ENCODE measurements at regions not wholly inside any gene's neighbourhood (a gene's known extent, or its start where the extent isn't known, plus 50 kb on each side); places are given as distances from the start of the nearest gene placed in this dataset.

DNA sequence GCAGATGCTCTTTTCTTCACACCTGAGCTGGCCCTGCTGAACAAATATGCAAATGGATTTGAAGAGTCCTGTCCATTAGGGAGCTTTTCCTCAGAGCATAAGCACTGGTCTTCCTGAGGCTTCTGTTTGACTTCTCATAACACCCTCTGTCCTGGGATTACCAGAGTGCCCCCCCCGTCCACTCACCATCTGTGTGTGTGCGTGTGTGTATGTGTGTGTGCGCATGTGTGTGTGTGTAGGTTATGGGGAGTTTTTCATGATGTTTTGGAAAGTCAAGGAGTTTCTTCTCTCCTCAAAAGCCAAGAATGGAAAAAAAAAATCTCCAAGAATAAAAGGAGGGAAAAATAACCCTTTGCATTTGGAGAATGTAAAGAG lies 57.7 kb upstream of the COMTD1 start:
- TF ChIP-seq, protein P1, sequence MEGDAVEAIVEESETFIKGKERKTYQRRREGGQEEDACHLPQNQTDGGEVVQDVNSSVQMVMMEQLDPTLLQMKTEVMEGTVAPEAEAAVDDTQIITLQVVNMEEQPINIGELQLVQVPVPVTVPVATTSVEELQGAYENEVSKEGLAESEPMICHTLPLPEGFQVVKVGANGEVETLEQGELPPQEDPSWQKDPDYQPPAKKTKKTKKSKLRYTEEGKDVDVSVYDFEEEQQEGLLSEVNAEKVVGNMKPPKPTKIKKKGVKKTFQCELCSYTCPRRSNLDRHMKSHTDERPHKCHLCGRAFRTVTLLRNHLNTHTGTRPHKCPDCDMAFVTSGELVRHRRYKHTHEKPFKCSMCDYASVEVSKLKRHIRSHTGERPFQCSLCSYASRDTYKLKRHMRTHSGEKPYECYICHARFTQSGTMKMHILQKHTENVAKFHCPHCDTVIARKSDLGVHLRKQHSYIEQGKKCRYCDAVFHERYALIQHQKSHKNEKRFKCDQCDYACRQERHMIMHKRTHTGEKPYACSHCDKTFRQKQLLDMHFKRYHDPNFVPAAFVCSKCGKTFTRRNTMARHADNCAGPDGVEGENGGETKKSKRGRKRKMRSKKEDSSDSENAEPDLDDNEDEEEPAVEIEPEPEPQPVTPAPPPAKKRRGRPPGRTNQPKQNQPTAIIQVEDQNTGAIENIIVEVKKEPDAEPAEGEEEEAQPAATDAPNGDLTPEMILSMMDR (conservative IDR thresholded peaks at IDR 0.05), result no peak
- TF ChIP-seq EZH2 (IDR thresholded peaks at IDR 0.05; ENCODE audit: low read depth), result no peak

DNA sequence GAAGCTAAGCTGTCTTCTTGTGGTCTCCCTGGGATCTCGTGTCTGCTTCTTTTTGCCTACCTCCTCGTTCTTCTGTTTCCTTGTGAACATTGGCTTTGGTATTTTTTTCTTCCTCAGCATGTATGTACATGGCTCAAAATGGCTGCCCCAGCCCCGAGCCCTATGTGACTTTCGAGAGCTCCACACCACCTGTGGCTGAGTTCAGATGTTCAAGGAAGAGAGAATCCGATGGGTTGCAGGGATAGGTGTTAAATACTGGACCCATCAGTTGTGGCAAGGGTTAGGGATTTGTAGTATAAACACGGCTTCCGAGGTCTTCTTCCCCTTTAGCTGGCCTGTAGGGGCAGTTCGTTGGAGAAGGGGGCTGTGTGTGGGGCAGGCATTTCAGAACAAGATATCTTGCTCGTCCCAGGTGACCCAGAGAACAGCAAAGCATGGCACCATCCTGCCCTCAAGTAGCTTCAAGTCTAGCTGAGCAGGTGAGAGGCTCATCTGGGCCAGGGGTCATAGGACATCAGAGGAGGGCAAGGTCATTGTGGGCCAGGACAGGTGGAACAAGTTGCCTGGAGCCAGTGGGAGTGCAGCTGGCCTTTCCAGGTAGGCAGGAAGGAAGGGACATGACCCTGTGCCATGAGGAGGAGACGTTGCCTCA lies 57.2 kb upstream of the COMTD1 start:
- Histone ChIP-seq H3K9me2 (ENCODE audit: insufficient read depth) (no peaks in the 10 kb centered on the region), H3K27ac (peak overlapping the region; percentile 98), H3K4me2 (peak overlapping the region; percentile 93; the same call in 1 of the 2 replicates), H3K4me3 (no peak overlapping the region), H3K4me1 (replicated peaks; ENCODE audit: insufficient read depth) (peaks cover 44% of the 10 kb centered on the region), H3K36me3 (ENCODE audit: low read depth) (peaks cover 5% of the 10 kb centered on the region; the same call in 1 of the 2 replicates), H2AFZ (no peak overlapping the region), H3K79me2 (ENCODE audit: low read depth) (peaks cover 19% of the 10 kb centered on the region), H4K20me1 (ENCODE audit: insufficient read depth) (no peaks in the 10 kb centered on the region), H3K27me3 (ENCODE audit: insufficient read depth, low read depth) (no peaks in the 10 kb centered on the region), H3F3A (ENCODE audit: insufficient read depth, low read depth) (peaks cover 49% of the 10 kb centered on the region), H3K9me3 (ENCODE audit: insufficient read depth, low read depth) (peaks cover 7% of the 10 kb centered on the region; the same call in 1 of the 2 replicates)
- BruUV-seq (replicated peaks), result no TSS peak
- ChIA-PET POLR2A (ENCODE audit: unreplicated experiment) (no interaction called here), CTCF (no interaction called here)
- no peak for DNase-seq
- intact Hi-C loops (cut with micrococcal nuclease; ENCODE audit: unreplicated experiment), result loop anchor here (10.0 kb wide), 1 partner anchor 62 kb away; no protein-coding TSS in a partner anchor
- no peak for TF ChIP-seq EZH2 (IDR thresholded peaks at IDR 0.05; ENCODE audit: low read depth)
- TF ChIP-seq, protein P1 (conservative IDR thresholded peaks at IDR 0.05), result no peak

More for the DNA sequence above, 57.7 kb upstream of the COMTD1 start:
- Histone ChIP-seq H3K4me1 (replicated peaks; ENCODE audit: insufficient read depth) (peaks cover 49% of the 10 kb centered on the region), H4K20me1 (ENCODE audit: insufficient read depth) (no peaks in the 10 kb centered on the region), H3K27me3 (ENCODE audit: insufficient read depth, low read depth) (no peaks in the 10 kb centered on the region), H3K36me3 (ENCODE audit: low read depth) (peaks cover 3% of the 10 kb centered on the region; the same call in 1 of the 2 replicates), H3K4me2 (peak overlapping the region; percentile 93), H3K79me2 (ENCODE audit: low read depth) (peaks cover 19% of the 10 kb centered on the region), H2AFZ (0 out of 2 replicates have a peak overlapping the region, but pooled peaks have one; percentile 37), H3K27ac (peak overlapping the region; percentile 98), H3F3A (ENCODE audit: insufficient read depth, low read depth) (peaks cover 50% of the 10 kb centered on the region), H3K9me3 (ENCODE audit: insufficient read depth, low read depth) (peaks cover 7% of the 10 kb centered on the region; the same call in 1 of the 2 replicates), H3K4me3 (peak overlapping the region; percentile 61; the same call in 1 of the 2 replicates), H3K9me2 (ENCODE audit: insufficient read depth) (no peaks in the 10 kb centered on the region)
- CTCF ChIA-PET, result no interaction called here
- DNase-seq, result peak in 1 of 2 experiments; percentile 66
- POLR2A ChIA-PET (ENCODE audit: unreplicated experiment), result interaction anchor here (0.6 kb wide), 1 partner anchor 61 kb away, joined by 3 read pairs; no protein-coding TSS in a partner anchor
- intact Hi-C loops (cut with micrococcal nuclease; ENCODE audit: unreplicated experiment), result loop anchor here (10.0 kb wide), 1 partner anchor 61 kb away; no protein-coding TSS in a partner anchor
- no TSS peak for BruUV-seq (replicated peaks)

DNA sequence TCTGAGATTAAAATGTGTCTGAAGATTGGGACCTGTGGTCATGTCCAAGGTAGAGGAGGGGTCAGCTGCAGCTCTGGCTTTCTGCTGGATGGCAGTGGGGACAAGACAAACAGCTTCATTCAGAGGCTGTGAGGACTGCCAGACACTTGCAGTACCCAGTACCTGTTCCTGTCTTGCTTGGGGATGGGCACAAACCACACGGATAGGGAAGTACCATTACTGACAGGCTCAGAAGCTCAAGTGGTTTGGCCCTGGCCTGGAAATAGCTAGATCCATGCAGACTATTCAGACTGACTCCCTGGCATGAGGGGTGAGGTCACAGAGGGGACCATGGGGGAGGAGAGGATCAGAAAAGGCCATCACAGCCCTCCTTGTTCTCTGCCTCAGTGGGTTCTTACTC lies 56.0 kb upstream of the COMTD1 start:
- BruUV-seq (replicated peaks), result no TSS peak
- H4K20me1 ChIP-seq (ENCODE audit: insufficient read depth), result no peaks in the 10 kb centered on the region
- H3K9me3 ChIP-seq (ENCODE audit: insufficient read depth, low read depth), result peaks cover 7% of the 10 kb centered on the region; the same call in 1 of the 2 replicates
- H3K4me1 ChIP-seq (replicated peaks; ENCODE audit: insufficient read depth), result peaks cover 33% of the 10 kb centered on the region
- no peak overlapping the region for H3K4me3 ChIP-seq
- peaks cover 5% of the 10 kb centered on the region; the same call in 1 of the 2 replicates for H3K36me3 ChIP-seq (ENCODE audit: low read depth)
- intact Hi-C loops (cut with micrococcal nuclease; ENCODE audit: unreplicated experiment), result loop anchor here (10.0 kb wide), 1 partner anchor 63 kb away; no protein-coding TSS in a partner anchor
- no peak overlapping the region for H3K4me2 ChIP-seq
- DNase-seq, result no peak
- H3K27me3 ChIP-seq (ENCODE audit: insufficient read depth, low read depth), result no peaks in the 10 kb centered on the region
- POLR2A ChIA-PET (ENCODE audit: unreplicated experiment), result interaction anchor here (0.7 kb wide), 1 partner anchor 82 kb away, joined by 4 read pairs; no protein-coding TSS in a partner anchor
- H3K9me2 ChIP-seq (ENCODE audit: insufficient read depth), result no peaks in the 10 kb centered on the region
- CTCF ChIA-PET, result no interaction called here
- peaks cover 41% of the 10 kb centered on the region for H3F3A ChIP-seq (ENCODE audit: insufficient read depth, low read depth)
- peaks cover 9% of the 10 kb centered on the region for H3K79me2 ChIP-seq (ENCODE audit: low read depth)
- H2AFZ ChIP-seq, result no peak overlapping the region
- no peak overlapping the region for H3K27ac ChIP-seq
- TF ChIP-seq, protein P1 (conservative IDR thresholded peaks at IDR 0.05), result no peak
- TF ChIP-seq EZH2 (IDR thresholded peaks at IDR 0.05; ENCODE audit: low read depth), result no peak
